GM23338 (cell line): ENCODE measurements at regions not wholly inside any gene's neighbourhood (a gene's known extent, or its start where the extent isn't known, plus 50 kb on each side); places are given as distances from the start of the nearest gene placed in this dataset.

Experiments used
- ATAC-seq: fragments of 200-7000 bp; cut with Tn5 transposase; 3 replicates; pipeline ENCODE4 v1.9.1; 2020
- DNase-seq: peaks from one replicate; pipeline ENCODE4 v3.0.0-alpha.2; 2015; ENCODE audit warnings: low spot score
- H2AFZ ChIP-seq: fragments of 200-600 bp; sonication (generic); 2 replicates; pipeline ENCODE4 v1.8.0; 2016; ENCODE audit warnings: antibody characterized with exemption, mild to moderate bottlenecking, moderate library complexity
- H3F3A ChIP-seq: fragments of 200-600 bp; sonication (generic); replicated peaks from 2 replicates; pipeline ENCODE4 v1.8.0; 2017; ENCODE audit warnings: antibody characterized with exemption, mixed run types, low read depth
- H3K27ac ChIP-seq: fragments of 200-600 bp; sonication (generic); 2 replicates; pipeline ENCODE4 v1.6.1; 2016; ENCODE audit warnings: low read depth
- H3K27me3 ChIP-seq: fragments of 200-600 bp; sonication (generic); 2 replicates; pipeline ENCODE4 v1.8.0; 2016; ENCODE audit warnings: mild to moderate bottlenecking, mixed run types, moderate library complexity; ENCODE audit not compliant: insufficient read depth
- H3K36me3 ChIP-seq: fragments of 200-600 bp; sonication (generic); 2 replicates; pipeline ENCODE4 v1.8.0; 2016; ENCODE audit warnings: mild to moderate bottlenecking; ENCODE audit not compliant: insufficient read depth
- H3K4me1 ChIP-seq: fragments of 200-600 bp; sonication (generic); 2 replicates; pipeline ENCODE4 v1.8.0; 2016; ENCODE audit warnings: mild to moderate bottlenecking, moderate library complexity; ENCODE audit not compliant: insufficient read depth
- H3K4me2 ChIP-seq: fragments of 200-600 bp; sonication (generic); 2 replicates; pipeline ENCODE4 v1.7.1; 2017; ENCODE audit warnings: mixed run types
- H3K4me3 ChIP-seq: fragments of 200-600 bp; sonication (generic); 2 replicates; pipeline ENCODE4 v1.6.1; 2016; ENCODE audit warnings: mixed run types
- H3K79me2 ChIP-seq: fragments of 200-600 bp; sonication (generic); replicated peaks from 2 replicates; pipeline ENCODE4 v1.8.0; 2017; ENCODE audit warnings: mild to moderate bottlenecking; ENCODE audit not compliant: insufficient read depth
- H3K9me2 ChIP-seq: fragments of 200-600 bp; sonication (generic); 2 replicates; pipeline ENCODE4 v1.8.0; 2017; ENCODE audit not compliant: insufficient read depth
- H4K20me1 ChIP-seq: fragments of 200-600 bp; sonication (generic); replicated peaks from 2 replicates; pipeline ENCODE4 v1.8.0; 2017; ENCODE audit warnings: mild to moderate bottlenecking; ENCODE audit not compliant: insufficient read depth
- H3K27ac Mint-ChIP-seq: 2 replicates; pipeline ENCODE4 v1.8.0; 2020; ENCODE audit warnings: inconsistent platforms, mild to moderate bottlenecking, moderate library complexity, mixed read lengths
- H3K27me3 Mint-ChIP-seq: 3 replicates; pipeline ENCODE4 v1.8.0; 2022; ENCODE audit warnings: low read depth, mild to moderate bottlenecking, moderate library complexity, mixed read lengths, inconsistent platforms; ENCODE audit not compliant: insufficient read depth, poor library complexity
- H3K36me3 Mint-ChIP-seq: 3 replicates; pipeline ENCODE4 v1.8.0; 2021; ENCODE audit warnings: low read depth, mild to moderate bottlenecking, inconsistent platforms, moderate library complexity, mixed read lengths
- H3K4me1 Mint-ChIP-seq: 3 replicates; pipeline ENCODE4 v1.8.0; 2020; ENCODE audit warnings: mild to moderate bottlenecking, inconsistent platforms, mixed read lengths
- H3K4me3 Mint-ChIP-seq: 3 replicates; pipeline ENCODE4 v1.8.0; 2021; ENCODE audit warnings: moderate library complexity, mild to moderate bottlenecking, inconsistent platforms, mixed read lengths
- H3K9me3 Mint-ChIP-seq: 3 replicates; pipeline ENCODE4 v1.8.0; 2020; ENCODE audit warnings: moderate library complexity, mild to moderate bottlenecking, inconsistent platforms, mixed read lengths
- CREB1 ChIP-seq: fragments of 250-450 bp; sonication (Bioruptor Pico); IDR thresholded peaks from 2 replicates; pipeline ENCODE4 v1.5.0; 2020; ENCODE audit warnings: low read depth, mild to moderate bottlenecking, moderate library complexity
- EZH2 ChIP-seq: fragments of 200-600 bp; sonication (generic); IDR thresholded peaks from one replicate; pipeline ENCODE4 v1.8.0; 2017; ENCODE audit warnings: antibody characterized with exemption, mild to moderate bottlenecking, low read depth; ENCODE audit not compliant: unreplicated experiment
- EZH2phosphoT487 ChIP-seq: fragments of 200-600 bp; sonication (generic); IDR thresholded peaks from one replicate; pipeline ENCODE4 v1.8.1; 2018; ENCODE audit warnings: antibody characterized with exemption; ENCODE audit not compliant: unreplicated experiment
- JUNB ChIP-seq: IDR thresholded peaks from one replicate; pipeline ENCODE4 v1.6.1; 2016; ENCODE audit warnings: antibody characterized with exemption; ENCODE audit not compliant: unreplicated experiment
- NANOG ChIP-seq: IDR thresholded peaks from 2 replicates; pipeline ENCODE4 v1.6.1; 2016; ENCODE audit warnings: antibody characterized with exemption, borderline replicate concordance
- POLR2AphosphoS5 ChIP-seq: IDR thresholded peaks from 2 replicates; pipeline ENCODE4 v1.6.1; 2016; ENCODE audit warnings: antibody characterized with exemption, low read depth
- TF ChIP-seq, protein P1 (sequence below): IDR thresholded peaks from one replicate; pipeline ENCODE4 v1.6.1; 2018; ENCODE audit warnings: antibody characterized with exemption; ENCODE audit not compliant: unreplicated experiment
- TF ChIP-seq, protein P2 (sequence below): fragments of 250-450 bp; sonication (Bioruptor Pico); IDR thresholded peaks from 2 replicates; pipeline ENCODE4 v1.5.0; 2020; ENCODE audit warnings: mild to moderate bottlenecking, moderate library complexity

DNA sequence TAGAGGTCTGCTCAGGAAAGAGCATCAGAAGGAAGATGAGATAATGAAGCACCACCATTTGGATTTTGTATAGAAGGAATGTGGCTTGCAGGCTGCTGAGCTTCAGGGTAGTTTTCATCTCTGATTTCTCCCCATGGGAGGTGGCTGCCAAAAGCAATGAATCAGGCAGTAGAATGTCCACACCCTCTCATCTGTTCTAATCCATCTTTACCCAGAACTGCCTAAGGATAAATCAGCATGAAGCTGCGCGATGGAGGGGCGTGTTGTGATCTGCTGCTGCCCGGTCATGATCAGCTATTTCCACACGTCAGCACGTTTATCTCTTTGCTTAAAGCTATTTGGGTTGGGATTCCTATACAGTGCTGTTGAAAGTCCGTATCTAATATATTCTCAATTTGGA is 295.4 kb downstream of the FOXA2 start:
- H3K4me1 Mint-ChIP-seq, result no peaks in the 10 kb centered on the region
- Histone ChIP-seq H4K20me1 (no peaks in the 10 kb centered on the region), H3K27me3 (no peaks in the 10 kb centered on the region), H3K27ac (no peak overlapping the region), H3K4me1 (no peaks in the 10 kb centered on the region), H3K79me2 (no peaks in the 10 kb centered on the region), H2AFZ (no peak overlapping the region), H3K4me2 (no peak overlapping the region), H3F3A (no peaks in the 10 kb centered on the region), H3K4me3 (no peak overlapping the region), H3K36me3 (no peaks in the 10 kb centered on the region; the same call in 1 of the 2 replicates), H3K9me2 (0 out of 2 replicates have a peak, but pooled peaks cover 3% of the 10 kb centered on the region)
- TF ChIP-seq, protein P1, sequence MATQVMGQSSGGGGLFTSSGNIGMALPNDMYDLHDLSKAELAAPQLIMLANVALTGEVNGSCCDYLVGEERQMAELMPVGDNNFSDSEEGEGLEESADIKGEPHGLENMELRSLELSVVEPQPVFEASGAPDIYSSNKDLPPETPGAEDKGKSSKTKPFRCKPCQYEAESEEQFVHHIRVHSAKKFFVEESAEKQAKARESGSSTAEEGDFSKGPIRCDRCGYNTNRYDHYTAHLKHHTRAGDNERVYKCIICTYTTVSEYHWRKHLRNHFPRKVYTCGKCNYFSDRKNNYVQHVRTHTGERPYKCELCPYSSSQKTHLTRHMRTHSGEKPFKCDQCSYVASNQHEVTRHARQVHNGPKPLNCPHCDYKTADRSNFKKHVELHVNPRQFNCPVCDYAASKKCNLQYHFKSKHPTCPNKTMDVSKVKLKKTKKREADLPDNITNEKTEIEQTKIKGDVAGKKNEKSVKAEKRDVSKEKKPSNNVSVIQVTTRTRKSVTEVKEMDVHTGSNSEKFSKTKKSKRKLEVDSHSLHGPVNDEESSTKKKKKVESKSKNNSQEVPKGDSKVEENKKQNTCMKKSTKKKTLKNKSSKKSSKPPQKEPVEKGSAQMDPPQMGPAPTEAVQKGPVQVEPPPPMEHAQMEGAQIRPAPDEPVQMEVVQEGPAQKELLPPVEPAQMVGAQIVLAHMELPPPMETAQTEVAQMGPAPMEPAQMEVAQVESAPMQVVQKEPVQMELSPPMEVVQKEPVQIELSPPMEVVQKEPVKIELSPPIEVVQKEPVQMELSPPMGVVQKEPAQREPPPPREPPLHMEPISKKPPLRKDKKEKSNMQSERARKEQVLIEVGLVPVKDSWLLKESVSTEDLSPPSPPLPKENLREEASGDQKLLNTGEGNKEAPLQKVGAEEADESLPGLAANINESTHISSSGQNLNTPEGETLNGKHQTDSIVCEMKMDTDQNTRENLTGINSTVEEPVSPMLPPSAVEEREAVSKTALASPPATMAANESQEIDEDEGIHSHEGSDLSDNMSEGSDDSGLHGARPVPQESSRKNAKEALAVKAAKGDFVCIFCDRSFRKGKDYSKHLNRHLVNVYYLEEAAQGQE, result no peak
- no peak for TF ChIP-seq JUNB
- TF ChIP-seq POLR2AphosphoS5, result no peak
- TF ChIP-seq, protein P2, sequence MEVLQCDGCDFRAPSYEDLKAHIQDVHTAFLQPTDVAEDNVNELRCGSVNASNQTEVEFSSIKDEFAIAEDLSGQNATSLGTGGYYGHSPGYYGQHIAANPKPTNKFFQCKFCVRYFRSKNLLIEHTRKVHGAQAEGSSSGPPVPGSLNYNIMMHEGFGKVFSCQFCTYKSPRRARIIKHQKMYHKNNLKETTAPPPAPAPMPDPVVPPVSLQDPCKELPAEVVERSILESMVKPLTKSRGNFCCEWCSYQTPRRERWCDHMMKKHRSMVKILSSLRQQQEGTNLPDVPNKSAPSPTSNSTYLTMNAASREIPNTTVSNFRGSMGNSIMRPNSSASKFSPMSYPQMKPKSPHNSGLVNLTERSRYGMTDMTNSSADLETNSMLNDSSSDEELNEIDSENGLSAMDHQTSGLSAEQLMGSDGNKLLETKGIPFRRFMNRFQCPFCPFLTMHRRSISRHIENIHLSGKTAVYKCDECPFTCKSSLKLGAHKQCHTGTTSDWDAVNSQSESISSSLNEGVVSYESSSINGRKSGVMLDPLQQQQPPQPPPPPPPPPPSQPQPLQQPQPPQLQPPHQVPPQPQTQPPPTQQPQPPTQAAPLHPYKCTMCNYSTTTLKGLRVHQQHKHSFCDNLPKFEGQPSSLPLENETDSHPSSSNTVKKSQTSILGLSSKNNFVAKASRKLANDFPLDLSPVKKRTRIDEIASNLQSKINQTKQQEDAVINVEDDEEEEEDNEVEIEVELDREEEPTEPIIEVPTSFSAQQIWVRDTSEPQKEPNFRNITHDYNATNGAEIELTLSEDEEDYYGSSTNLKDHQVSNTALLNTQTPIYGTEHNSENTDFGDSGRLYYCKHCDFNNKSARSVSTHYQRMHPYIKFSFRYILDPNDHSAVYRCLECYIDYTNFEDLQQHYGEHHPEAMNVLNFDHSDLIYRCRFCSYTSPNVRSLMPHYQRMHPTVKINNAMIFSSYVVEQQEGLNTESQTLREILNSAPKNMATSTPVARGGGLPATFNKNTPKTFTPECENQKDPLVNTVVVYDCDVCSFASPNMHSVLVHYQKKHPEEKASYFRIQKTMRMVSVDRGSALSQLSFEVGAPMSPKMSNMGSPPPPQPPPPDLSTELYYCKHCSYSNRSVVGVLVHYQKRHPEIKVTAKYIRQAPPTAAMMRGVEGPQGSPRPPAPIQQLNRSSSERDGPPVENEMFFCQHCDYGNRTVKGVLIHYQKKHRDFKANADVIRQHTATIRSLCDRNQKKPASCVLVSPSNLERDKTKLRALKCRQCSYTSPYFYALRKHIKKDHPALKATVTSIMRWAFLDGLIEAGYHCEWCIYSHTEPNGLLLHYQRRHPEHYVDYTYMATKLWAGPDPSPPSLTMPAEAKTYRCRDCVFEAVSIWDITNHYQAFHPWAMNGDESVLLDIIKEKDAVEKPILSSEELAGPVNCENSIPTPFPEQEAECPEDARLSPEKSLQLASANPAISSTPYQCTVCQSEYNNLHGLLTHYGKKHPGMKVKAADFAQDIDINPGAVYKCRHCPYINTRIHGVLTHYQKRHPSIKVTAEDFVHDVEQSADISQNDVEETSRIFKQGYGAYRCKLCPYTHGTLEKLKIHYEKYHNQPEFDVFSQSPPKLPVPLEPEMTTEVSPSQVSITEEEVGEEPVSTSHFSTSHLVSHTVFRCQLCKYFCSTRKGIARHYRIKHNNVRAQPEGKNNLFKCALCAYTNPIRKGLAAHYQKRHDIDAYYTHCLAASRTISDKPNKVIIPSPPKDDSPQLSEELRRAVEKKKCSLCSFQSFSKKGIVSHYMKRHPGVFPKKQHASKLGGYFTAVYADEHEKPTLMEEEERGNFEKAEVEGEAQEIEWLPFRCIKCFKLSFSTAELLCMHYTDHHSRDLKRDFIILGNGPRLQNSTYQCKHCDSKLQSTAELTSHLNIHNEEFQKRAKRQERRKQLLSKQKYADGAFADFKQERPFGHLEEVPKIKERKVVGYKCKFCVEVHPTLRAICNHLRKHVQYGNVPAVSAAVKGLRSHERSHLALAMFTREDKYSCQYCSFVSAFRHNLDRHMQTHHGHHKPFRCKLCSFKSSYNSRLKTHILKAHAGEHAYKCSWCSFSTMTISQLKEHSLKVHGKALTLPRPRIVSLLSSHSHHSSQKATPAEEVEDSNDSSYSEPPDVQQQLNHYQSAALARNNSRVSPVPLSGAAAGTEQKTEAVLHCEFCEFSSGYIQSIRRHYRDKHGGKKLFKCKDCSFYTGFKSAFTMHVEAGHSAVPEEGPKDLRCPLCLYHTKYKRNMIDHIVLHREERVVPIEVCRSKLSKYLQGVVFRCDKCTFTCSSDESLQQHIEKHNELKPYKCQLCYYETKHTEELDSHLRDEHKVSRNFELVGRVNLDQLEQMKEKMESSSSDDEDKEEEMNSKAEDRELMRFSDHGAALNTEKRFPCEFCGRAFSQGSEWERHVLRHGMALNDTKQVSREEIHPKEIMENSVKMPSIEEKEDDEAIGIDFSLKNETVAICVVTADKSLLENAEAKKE (CRISPR knock-in tag), result no peak
- TF ChIP-seq EZH2phosphoT487, result no peak
- TF ChIP-seq EZH2, result no peak
- no peak for TF ChIP-seq NANOG
- TF ChIP-seq CREB1 (CRISPR knock-in tag), result no peak
- no peaks in the 10 kb centered on the region for H3K36me3 Mint-ChIP-seq
- peaks cover 2% of the 10 kb centered on the region for H3K27me3 Mint-ChIP-seq
- ATAC-seq (no peak), DNase-seq (no peak)
- no peak overlapping the region for H3K4me3 Mint-ChIP-seq
- H3K9me3 Mint-ChIP-seq, result no peaks in the 10 kb centered on the region
- H3K27ac Mint-ChIP-seq, result no peak overlapping the region
